ENCODE measurements at regions not wholly inside any gene's neighbourhood (a gene's known extent, or its start where the extent isn't known, plus 50 kb on each side); places are given as distances from the start of the nearest gene placed in this dataset.

- no peak overlapping the region for H3K4me2 ChIP-seq
- H3K27me3 ChIP-seq (ENCODE audit: insufficient read depth): no peaks in the 10 kb centered on the region
- no peak overlapping the region for H3K27ac ChIP-seq (ENCODE audit: low read depth)
- H3K36me3 ChIP-seq (ENCODE audit: insufficient read depth): no peaks in the 10 kb centered on the region
- H3K9me2 ChIP-seq (ENCODE audit: insufficient read depth): 0 out of 2 replicates have a peak, but pooled peaks cover 12% of the 10 kb centered on the region
- Mint-ChIP-seq H3K36me3 (ENCODE audit: low read depth) (no peaks in the 10 kb centered on the region), H3K27ac (no peak overlapping the region), H3K9me3 (no peaks in the 10 kb centered on the region), H3K27me3 (ENCODE audit: insufficient read depth, low read depth, poor library complexity) (peaks cover 3% of the 10 kb centered on the region), H3K4me3 (no peak overlapping the region), H3K4me1 (peaks cover 21% of the 10 kb centered on the region)
- DNase-seq (ENCODE audit: low spot score) (no peak), ATAC-seq (no peak)
- no peaks in the 10 kb centered on the region for H3K79me2 ChIP-seq (replicated peaks; ENCODE audit: insufficient read depth)
- H3F3A ChIP-seq (replicated peaks; ENCODE audit: low read depth): no peaks in the 10 kb centered on the region
- H2AFZ ChIP-seq: no peak overlapping the region
- peaks cover 20% of the 10 kb centered on the region for H3K4me1 ChIP-seq (ENCODE audit: insufficient read depth)
- H4K20me1 ChIP-seq (replicated peaks; ENCODE audit: insufficient read depth): no peaks in the 10 kb centered on the region
- H3K4me3 ChIP-seq: no peak overlapping the region
- TF ChIP-seq ZNF331 (CRISPR knock-in tag; IDR thresholded peaks at IDR 0.05; ENCODE audit: low read depth) (no peak), REST (IDR thresholded peaks at IDR 0.05; ENCODE audit: unreplicated experiment) (no peak), ETS1 (IDR thresholded peaks at IDR 0.05) (no peak), STAT1 (IDR thresholded peaks at IDR 0.05; ENCODE audit: unreplicated experiment) (no peak), CTCF (conservative IDR thresholded peaks at IDR 0.05; ENCODE audit: low read depth in 2 of 2) (no peak), POLR2AphosphoS5 (IDR thresholded peaks at IDR 0.05; ENCODE audit: low read depth) (no peak), CREB1 (CRISPR knock-in tag; IDR thresholded peaks at IDR 0.05; ENCODE audit: low read depth) (no peak), ZNF462 (CRISPR knock-in tag; IDR thresholded peaks at IDR 0.05) (no peak), JUNB (IDR thresholded peaks at IDR 0.05; ENCODE audit: unreplicated experiment) (no peak), NANOG (IDR thresholded peaks at IDR 0.05; ENCODE audit: borderline replicate concordance) (no peak), ZNF114 (CRISPR knock-in tag; IDR thresholded peaks at IDR 0.05) (no peak), EZH2phosphoT487 (IDR thresholded peaks at IDR 0.05; ENCODE audit: unreplicated experiment) (no peak), EZH2 (IDR thresholded peaks at IDR 0.05; ENCODE audit: low read depth, unreplicated experiment) (no peak)
Measured at GRCh38 chr2:104420420-104420819, 433.5 kb upstream of the POU3F3 start.
